Stimulated activated CD8-positive, alpha-beta memory T cell treated with anti-CD3 and anti-CD28 coated beads, Interleukin-15, amount 100 ng/mL, for 48 hours (primary cell): ENCODE measurements at regions not wholly inside any gene's neighbourhood (a gene's known extent, or its start where the extent isn't known, plus 50 kb on each side); places are given as distances from the start of the nearest gene placed in this dataset.
"Not testable (repeated sequence)": the region's sequence is repeated elsewhere in the genome, so short reads cannot be mapped to it uniquely, and the experiment has no call there.

Source experiments
- DNase-seq, 2 donors: peaks; one replicate each; pipeline ENCODE4 v3.0.0-alpha.2; 2020; ENCODE audit warnings: low read depth in 2 of 2

DNA sequence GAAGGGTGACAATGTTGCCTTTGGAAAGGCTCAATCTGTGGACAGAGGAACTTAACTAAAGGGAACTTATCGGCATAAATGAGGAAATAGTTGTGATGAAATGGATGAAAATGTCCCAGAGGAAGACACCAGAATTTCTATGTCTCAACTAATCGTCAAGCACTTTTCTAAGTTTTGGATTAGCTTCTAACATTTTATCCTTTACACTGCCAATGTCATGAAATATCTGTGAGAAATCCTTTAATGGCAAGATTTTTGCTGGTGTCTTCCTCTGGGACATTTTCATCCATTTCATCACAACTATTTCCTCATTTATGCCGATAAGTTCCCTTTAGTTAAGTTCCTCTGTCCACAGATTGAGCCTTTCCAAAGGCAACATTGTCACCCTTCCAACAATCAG, 86.3 kb upstream of the BTG1 start:
- DNase-seq, result not testable (repeated sequence)

DNA sequence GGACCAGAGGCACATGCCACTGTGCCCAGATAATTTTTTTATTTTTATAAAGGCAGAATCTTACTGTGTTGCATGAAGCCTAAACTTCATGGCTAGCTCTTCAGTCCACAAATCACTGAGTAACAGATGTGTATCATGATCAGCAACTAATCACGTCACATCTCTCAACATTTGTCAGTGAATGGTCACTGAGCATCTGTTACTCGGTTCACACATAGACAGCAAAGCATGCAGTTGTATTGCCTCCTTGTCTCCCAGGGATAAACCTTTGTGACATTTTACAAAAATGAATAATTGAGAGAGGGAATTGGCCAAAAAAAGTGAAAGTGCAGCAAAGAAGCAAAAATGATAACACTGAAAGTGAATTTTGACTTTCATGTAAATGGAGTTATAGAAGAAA, 85.9 kb upstream of the BTG1 start:
- not testable (repeated sequence) for DNase-seq

DNA sequence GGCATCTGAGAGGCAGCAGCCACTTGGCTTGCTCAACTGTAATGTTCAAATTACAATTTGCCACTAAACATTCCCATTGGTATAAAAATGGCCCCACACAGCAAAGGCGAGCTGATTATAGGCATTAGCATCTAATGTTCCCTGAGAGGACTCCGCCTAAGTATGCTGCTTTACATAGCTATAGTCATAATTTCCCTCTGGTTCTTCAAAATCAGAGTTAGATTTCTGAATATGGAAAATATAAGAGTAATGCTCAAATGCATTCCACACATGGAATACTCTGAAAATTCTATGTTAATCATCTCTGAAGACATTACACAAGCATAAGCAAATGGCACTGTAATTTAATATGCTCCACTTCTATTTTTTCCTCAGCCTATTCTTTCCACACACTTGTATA, 83.7 kb upstream of the BTG1 start:
- no peak for DNase-seq

DNA sequence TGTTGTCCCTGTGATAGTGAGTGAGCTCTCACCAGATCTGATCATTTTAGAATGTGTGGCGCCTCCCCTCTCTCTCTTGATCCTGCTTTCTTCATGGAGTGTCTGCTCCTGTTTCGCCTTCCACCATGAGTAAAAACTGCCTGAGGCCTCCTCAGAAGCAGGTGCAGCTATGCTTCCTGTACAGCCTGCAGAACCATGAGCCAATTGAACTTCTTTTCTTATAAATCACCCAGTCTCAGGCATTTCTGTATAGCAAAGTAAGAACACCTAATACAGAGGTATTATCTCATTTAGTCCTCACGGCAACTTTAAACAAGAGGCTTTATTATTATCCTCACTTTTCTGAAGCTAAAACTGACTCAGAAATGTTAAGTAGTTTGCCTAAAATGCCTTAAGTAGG, 81.3 kb upstream of the BTG1 start:
- DNase-seq, result no peak

DNA sequence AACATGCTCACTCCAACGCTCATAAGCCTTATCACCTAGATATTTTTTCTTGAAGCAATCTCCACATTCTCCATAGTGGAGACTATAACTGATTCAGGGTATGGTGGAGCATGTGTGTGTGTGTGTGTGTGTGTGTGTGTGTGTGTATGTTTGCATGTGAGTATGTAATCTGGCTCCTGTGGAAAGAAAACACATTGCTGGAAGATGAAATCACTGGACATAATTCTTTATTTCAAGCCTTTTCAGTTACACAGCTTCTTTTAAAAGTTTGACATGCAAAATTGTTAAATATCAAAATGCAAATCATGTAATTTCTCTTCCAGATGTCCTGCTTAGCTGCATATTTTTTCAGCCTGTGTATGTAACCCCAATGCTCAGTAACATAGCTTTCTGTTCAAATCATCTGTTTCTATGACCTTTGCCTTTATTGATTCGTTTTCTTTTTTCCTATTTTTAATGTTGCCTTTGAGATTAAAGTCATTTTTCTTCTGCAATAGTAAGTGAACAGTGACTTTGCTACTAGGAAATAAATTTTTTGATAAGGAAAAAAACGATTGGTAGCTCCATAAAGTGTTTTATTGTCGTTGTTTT, 80.5 kb upstream of the BTG1 start:
- no peak for DNase-seq

DNA sequence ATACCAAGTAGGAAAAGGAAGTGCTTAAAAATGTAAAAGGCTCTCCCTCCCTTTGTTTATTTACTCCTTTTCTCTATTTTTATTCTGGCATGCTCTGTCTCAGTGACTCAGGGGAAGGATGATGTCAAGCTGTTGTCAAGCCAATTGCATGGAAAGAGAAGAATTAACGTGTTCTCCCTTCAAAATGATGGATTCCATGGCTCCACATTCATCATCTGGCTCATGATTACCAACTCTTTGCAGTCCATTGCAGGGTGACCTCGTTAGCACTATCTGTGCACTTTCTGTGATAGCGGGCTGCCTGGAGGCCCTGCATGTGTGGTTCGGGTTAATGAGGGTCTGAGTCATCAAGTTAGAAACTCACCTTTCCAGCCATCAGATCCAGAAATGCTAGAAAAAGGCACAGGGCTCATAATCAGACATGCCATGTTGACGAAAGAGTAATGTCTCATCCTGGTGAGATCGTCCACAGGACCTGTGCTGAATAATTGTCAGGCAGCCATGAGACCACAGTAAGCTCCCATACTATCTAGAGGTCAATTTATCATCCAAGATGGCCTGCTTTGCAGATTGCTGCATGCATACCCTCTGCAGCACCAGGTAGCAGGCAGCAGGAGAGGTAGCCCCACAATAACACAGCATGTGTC, 79.2 kb upstream of the BTG1 start:
- no peak for DNase-seq

DNA sequence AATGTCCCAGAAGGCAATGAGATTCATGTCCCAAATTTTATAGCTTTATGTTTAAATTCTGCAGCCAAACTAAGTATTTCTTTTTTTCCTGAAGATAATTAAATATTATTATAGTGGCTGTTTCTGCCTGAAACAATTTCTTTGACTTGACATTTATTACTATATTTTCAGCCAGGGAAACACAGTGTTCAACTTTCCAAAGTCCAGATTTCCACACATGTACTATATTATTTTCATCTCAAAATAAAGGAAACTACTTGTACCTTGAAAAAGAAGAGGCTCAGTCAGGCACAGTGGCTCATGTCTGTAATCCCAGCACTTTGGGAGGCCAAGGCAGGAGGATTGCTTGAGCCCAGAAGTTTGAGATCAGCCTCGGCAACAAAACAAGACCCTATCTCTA, 77.8 kb upstream of the BTG1 start:
- DNase-seq, result no peak

DNA sequence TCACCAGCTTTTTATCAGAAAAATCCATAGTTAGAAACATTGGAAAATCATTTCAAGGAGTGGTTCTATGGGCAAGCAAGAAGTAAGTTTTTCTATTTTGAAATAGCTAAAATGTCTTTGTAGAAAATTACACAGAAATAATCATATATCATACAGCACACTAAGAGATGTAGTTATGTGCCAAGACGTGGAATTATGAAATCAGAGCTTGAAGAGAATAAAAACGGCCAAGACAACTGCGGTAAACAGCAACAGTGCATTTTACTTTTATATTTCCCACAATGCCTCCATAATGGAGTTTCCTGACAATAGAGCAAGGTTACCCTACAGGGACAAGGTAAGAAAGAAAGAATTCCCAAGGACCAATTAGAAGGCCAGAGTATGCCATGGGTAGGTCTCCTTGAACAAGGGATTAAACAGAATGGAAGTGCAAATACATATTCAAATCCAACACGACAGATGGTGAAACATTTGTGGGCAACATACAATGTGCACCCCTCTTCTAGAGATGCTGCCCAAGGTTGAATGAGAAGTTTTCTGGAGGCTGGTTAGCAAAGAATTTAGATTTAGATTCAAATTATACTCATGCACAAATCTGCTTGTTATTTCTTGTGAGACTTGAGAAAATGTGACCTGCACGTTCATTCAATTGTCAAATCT, 76.1 kb upstream of the BTG1 start:
- no peak for DNase-seq

DNA sequence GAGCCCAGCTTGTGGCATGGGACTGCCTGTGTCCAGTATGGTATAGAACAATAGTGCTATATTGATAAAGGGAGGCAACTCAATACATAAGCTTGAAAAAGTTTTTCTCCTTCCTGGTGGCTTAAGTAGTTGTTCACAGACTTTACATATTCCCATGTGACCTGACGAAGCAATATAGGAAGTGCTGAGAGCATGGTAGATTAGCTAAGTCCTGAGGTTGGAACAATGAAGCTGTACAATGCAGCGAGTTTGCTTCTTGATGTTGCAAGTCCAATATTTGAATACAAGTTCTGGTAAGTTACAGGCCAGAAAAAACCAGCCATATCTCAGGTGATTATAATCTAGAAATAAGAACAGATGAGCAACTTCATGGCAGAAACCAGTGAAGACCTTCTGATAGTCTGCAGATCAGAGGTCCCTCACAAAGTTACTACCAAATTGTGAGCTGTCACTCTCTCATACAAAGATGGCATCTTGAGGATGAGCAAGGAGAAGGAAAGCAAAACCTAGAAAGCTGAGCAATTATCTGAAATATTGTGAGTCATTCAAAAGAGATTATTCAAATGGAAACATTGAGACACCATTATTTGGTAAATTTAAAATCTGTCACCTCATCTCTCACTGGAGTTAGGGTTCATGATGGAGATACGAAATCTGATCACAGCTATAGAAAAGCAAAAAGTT, 72.9 kb upstream of the BTG1 start:
- no peak for DNase-seq

DNA sequence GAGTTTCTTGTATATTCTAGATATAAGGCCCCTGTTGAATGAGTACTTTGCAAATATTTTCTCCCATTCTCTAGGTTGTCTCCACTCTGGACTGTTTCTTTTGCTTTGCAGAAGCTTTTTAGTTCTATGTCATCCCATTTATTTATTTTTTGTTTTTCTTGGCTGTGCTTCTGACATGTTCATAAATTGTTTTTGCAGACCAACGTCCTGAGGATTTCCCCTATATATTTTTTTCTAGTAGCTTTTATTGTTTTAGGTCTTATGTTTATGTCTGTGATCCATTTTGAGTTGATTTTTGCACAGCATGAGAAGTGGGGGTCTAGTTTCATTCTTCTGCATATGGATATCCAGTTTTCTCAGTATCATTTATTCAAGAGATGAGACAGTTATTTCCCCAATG, 70.4 kb upstream of the BTG1 start:
- DNase-seq, result no peak

DNA sequence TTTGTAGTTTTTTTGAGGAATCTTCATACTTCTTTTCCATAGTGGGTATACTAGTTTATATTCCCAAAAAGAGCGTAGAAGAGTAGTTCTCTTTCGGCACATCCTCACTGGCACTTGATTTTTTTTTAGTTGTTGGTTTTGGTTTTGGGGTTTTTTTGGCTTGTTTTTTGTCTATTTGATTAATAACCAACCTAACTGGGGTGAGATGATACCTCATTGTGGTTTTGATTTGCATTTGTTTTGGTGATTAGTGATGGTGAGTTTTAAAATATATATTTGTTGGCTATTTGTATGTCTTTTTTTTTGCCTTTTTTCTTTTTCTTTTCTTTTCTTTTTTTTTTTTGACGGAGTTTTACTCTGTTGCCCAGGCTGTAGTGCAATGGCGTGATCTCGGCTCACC, 69.7 kb upstream of the BTG1 start:
- no peak for DNase-seq

DNA sequence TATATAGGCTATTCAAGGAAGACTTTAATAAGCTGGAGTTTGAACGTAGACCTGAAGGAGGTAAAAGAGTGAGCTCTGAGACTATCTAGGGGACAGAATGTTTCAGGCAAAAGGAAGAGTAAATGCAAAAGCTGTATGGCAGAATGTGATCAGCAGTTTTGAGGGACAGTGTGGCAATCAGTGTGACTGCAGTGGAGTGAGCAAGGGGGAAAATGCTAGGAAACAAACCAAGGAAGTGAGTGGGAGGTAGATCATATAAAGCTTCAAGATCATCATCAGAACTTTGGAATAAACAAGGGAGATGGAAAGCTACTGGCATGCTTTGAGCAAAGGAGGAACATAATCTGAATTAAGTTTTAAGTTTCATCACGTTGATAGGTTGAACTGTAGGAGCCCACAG, 67.5 kb upstream of the BTG1 start:
- no peak for DNase-seq

DNA sequence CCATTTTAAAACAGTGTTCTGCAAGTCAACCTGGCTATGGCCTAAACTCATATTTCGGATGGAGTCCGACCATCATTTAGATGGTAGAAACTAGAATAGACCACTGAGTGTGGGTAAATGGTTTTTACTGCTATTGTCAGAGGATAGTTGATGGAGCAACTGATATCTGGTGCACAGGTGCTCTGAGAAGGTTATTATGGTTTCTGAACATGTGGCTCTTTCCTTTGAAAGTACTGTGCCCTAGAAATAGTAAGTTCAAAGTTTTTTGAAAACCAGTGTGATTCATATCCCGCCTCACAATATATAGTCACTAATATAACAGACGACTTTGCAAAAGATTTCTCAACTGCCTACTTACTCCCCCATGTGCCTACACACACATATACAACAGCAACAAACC, 64.4 kb upstream of the BTG1 start:
- DNase-seq, result no peak

DNA sequence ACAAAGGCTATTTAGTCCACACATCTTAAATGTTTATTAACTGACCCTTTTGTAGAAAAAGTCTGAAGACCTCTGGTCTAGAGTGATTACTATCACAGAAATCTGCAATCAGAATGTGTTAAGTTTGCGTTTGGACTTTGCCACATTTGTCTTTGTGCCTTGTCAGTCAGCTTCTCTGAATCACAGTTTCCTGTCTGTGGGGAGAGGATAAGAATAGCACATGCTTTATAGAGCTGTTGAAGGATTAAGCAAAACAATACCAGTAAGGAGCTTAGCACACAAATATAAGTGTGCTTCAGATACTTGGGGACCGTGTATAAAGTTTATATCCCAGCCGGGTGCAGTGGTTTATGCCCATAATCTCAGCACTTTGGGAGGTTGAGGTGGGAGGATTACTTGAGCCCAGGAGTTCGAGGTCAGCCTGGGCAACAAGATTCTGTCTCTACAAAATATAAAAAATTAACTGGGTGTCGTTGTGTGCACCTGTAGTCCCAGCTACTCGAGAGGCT, 63.0 kb upstream of the BTG1 start:
- peak in 1 of 2 donors; percentile 9 for DNase-seq

DNA sequence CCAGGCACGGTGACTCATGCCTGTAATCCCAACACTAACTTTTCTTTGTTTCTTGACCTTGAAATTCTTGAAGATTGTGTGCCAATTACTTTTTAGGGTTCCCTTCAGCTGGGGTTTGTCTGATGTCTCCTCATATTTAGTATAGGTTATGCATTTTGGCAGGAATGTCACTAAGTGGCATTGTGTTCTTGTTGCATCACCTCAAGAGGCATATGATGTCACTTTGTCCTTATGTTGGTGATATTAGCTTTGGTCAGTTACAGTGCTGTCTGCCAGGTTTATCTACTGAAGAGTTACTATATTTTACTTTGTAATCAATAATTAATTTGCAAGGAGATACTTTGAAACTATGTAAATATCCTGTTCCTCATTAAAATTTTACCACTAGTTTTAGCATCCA, 61.0 kb upstream of the BTG1 start:
- no peak for DNase-seq

DNA sequence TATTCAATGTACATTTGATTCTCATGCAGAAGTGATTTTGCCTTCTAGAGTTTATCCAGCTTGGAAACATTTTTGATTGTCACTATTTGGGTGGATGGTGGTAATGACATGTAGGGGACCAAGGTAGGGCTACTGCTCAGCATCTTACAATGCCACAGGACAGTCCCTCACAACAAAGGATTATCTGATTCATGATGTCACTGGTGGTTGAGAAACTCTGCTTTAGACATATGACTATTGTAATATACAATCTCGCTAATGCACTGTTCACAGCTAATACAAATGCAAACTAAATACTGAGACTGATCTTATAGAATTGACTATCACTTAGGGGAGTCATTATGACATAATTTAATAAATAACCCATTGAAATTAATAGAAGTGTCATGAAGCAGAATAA, 60.4 kb upstream of the BTG1 start:
- no peak for DNase-seq

DNA sequence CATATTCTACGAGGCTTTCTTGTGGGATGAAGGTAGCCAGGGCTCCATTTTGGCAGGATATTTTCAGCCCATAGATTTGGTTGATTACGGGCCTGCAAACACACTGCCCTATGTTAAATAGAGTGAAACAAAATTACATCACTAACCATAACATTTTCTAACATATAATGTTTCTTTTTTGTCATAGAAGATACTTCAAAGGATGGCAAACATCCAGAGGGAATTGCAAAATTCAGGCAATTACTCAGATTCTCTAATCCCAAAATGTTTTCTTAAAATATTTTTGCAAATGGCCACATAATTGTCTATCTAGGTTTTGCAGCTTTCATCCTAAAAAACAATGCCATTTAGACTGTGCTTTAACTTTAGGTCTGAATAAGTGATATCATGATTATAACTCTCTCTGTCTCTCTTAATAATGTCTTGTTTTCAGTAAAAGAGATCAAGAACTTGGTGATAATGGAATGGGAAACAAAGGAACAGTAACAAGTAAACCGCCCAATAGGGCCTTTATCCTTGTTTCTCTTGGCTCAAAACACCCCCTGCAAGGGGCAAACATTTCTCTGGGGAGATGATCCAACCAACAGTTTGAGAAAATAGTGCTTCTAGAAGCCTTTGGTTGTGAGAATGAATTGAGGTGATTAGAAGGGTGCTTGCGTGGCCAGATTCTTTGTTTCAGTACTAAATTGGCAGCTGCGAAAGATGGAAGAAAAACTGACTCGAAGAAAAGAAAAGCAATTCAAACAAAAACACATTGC, 54.4 kb upstream of the BTG1 start:
- DNase-seq, result no peak

DNA sequence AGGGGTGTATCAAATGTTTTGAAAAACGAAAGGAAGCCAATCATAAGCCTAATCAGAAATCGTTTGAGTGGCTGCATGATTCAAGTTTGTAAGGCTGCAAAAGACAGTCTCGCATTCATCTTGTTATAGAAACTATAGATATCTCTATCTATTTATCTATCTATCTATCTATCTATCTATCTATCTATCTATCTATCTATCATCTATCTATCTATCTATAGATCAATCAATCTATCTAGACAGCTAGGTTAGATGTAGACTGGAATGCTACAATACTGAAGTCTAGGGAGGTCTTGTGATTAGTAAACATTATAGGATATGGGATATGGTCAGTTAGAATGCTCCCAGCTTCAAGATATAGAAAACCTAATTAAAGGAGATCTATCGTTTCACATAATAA, 52.2 kb upstream of the BTG1 start:
- no peak for DNase-seq

DNA sequence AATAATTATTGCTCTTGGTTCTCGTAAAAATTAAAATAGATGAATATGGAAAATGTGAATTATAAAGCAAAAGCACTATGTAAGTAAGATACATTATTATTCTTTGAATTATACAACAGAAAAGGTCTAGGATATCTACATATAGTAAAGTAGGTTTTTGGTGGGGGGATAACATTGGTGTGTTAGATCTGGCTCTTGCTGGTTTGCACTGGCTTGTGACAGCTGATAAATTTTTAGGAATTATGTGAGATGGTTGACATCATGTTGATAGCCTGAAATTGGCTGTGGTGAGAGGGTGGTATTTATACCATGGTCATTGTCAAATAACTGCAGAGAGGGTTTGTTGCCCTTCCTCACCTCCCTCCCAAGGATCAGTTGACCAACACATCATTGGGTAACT, 50.7 kb upstream of the BTG1 start:
- DNase-seq, result no peak
